NCI-H2196 (cell line): ENCODE measurements at regions not wholly inside any gene's neighbourhood (a gene's known extent, or its start where the extent isn't known, plus 50 kb on each side); places are given as distances from the start of the nearest gene placed in this dataset.

ENCODE experiments used
- DNase-seq: peaks from one replicate; lab custom pipeline; 2025; ENCODE audit not compliant: unreplicated experiment; lab: John Stamatoyannopoulos, UW

GRCh38 chr10:118835682-118836326, 81.0 kb upstream of the CACUL1 start:
- peak; percentile 85 for DNase-seq

- no peak for DNase-seq
Measured at GRCh38 chr10:118838364-118838763, 83.6 kb upstream of the CACUL1 start.

DNA sequence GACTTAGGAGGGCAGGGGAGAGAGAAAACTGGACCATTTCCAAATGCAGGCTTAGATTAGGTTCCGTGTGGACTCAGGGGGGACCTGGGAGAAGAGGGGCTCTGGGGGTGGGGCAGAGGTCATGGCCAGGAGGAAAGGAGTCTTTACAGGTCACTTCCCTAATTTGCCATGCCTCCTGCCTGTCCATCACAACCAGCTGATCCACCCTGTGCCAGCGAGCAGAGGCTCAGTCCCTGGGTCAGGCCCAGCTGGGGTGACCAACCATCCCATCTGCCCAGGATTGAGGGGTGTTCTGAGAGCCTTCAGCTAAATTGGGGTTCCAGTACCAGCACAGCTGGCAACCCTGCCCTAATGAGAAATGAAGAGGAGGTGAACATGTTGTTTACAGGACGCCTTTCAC, 84.6 kb upstream of the CACUL1 start:
- DNase-seq: no peak

DNA sequence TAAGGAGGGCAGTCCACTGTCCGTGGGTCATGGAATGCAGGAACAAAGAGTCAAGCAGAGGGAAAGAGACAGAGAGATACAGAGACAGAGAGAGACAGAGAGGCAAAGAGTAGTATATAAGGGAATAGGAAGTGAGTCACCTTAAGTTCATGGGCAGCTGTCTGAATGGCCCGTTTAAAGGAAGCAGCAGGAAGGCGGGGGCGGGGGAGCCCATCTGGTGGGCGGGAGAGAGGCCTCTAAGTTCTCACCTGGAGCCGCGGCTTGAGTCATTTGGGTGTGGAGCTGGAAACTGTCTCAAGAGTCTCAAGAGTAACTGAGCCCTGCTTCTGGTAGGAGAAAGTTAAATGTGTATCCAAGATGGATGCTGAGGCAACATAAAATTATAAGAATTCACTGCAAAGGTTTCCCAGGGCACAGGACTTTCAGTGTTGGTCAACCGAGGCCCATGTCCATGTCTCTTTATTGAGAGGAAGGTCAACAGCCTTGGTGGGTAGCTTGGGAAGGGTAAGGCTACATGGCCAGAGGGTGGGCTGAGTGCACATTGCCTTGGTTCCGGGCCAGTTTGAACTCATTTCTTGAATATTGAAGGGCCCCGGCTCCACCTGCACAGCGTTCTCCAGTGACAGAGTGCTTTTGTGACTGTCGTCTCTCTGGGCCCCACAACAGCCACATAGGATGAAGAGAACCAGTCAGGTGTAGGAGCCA, 85.5 kb upstream of the CACUL1 start:
- no peak for DNase-seq

DNA sequence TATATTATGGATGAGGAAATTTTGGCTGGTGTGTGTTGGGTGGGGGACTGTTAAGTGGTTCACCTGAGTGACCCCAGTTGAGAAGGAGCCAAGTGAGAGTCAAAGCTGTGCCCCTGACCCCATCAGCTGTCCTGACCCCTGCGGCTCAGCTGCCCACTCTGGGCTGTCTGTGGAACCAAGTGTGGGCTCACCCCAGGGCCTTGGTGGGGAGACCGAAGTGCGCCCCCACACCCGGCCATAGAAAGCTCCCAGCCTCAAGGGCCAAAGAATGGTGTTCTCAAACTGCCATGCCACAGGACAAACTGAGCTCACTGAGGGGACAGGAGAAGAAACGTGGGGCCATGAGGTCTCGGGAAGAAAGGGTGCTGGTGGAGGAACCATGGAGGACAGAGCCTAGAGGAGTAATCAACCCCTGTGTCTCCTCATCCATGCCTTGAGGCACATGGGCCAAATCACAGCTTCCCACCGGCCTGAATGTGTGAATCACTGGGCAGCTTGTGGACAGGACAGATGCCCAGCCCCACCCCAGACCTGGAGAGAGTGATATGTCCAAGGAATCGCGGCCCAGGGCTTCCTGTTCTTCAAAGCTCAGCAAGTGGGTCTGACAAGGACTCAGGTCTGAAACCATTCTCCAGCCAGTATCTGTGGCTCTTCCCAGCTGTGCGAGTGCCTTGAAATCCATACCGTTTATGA, 86.2 kb upstream of the CACUL1 start:
- DNase-seq: no peak

- DNase-seq: no peak
Measured at GRCh38 chr10:118841881-118842605, 87.3 kb upstream of the CACUL1 start.

DNA sequence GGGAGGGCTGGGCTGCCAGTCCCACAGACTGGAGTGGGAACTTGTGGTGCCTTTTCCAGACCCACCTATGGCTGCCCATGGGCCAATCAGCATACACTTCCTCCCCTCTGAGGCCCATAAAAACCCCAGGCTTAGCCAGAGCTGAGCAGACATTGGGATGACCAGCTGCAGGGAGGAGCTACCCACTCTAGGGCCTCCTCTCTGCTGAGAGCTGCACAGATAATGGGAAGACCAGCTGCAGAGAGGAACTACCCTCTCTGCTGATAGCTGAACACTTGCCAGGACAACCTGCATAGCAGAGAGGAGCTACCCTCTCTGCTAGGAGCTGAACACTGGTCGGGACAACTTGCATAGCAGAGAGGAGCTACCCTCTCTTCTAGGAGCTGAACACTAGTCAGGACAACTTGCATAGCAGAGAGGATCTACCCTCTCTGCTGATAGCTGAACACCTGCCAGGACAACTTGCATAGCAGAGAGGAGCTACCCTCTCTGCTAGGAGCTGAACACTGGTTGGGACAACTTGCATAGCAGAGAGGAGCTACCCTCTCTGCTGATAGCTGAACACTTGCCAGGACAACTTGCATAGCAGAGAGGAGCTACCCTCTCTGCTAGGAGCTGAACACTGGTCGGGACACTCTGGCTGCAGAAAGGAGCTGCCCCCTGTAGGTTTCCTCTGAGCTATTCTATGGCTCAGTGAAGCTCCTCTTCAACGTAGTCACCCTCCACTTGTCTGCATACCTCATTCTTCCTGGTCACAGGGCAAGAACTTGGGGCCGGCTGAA, 88.3 kb upstream of the CACUL1 start:
- no peak for DNase-seq

GRCh38 chr10:118843647-118844265, 89.0 kb upstream of the CACUL1 start:
- no peak for DNase-seq

DNA sequence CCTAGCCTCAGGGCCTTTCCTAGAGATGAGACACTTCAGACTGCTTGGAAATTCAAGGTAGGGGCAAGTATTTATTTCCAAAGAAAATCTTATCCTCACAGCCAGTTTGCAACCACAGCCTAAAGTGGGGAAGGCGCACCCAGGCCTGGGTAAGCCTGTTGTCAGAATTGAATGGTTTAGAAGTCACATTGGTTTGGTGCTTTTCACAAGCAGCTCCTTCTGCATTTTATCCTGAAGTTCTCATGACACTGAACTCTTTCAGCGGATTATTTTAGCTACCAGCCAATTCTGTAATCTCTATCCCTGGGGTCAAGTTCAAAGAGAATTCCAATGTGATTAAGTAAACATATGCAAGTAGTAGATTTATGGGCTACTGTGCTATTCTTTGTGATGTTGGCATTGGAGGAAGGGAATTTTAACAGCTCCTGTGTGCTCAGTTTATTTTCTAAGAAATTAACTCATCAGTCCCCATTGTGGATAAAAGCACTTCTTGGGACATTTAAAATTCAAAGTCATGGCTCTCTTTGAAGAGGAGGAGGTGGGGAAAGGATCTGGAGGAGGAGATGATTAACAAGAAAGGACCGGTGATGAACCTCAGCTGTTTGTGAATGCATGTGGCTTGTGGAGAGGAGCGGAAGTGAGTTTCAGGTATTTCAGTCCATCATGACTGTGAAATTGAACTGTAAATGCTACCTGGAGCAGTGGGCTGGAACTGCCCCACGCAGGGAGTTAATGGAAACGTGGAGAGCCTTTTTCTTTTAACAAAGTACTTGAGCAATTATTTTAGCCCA, 90.2 kb upstream of the CACUL1 start:
- no peak for DNase-seq

- DNase-seq: no peak
Measured at GRCh38 chr10:118845776-118846175, 91.0 kb upstream of the CACUL1 start.

- DNase-seq: peak; percentile 50
Measured at GRCh38 chr10:118850418-118851061, 95.8 kb upstream of the CACUL1 start.

- no peak for DNase-seq
Measured at GRCh38 chr10:118851062-118852035, 96.6 kb upstream of the CACUL1 start.

DNA sequence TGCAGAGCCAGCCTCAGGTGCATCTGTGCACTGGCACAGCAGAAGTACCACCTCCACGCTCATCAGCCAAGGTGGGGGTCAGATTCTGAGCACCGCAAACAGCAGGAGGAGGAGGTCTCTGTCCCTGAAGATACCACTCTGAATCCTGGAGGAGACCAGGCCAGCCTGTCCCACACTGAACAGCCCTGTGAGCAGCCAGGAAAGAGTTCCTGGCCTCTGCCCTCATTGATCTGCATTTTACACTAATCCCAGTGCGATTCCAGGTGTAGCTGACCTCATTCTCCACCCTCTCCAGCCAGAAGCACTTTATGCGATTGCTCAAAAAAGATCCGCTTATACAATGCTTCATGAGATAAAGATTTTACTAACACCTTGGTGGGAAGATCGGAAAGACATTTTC, 99.1 kb upstream of the CACUL1 start:
- DNase-seq: no peak

DNA sequence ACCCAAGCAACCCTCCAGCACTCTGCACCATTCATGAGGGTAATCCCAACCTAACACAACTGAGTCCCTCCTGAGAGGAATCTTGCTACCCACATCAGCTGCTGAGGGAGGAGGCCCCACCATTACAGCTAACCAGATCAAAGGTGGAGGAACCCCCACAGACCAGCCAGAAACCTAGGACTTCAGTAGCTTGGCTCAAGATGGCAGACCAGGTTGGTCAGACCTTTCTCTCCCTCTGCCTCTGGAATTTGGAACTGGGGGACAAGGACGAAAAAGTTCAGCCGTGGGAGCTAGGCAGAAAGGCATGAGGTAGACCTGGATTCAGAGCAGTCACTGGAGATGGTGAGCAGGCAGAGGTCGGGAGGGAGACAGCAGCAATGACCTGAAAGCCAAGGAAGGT, 101.3 kb upstream of the CACUL1 start:
- DNase-seq: no peak

GRCh38 chr10:118865998-118866693, 111.4 kb upstream of the CACUL1 start:
- no peak for DNase-seq

GRCh38 chr10:118867768-118868167, 113.0 kb upstream of the CACUL1 start:
- no peak for DNase-seq

DNA sequence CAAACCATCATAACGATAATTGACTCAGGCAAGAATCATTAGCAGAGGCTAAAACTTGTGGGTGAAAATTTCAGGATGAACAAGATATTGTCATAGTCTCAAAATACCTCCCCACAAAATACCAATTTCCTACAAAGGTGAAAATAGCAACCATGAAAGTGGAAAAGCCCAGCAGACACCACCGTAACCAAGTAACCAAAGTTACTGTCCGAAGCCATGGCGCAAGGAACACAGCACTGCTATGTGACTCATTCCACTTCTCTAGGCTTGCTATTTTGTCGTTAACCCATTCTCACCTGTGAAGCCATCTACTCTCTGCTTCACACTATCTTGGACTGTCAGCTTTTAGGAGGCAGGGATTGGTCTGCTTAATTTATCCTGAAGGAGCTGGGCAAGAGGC, 113.8 kb upstream of the CACUL1 start:
- DNase-seq: no peak
